Parathyroid adenoma (tissue), 2 donors: ENCODE measurements at regions not wholly inside any gene's neighbourhood (a gene's known extent, or its start where the extent isn't known, plus 50 kb on each side); places are given as distances from the start of the nearest gene placed in this dataset.

ENCODE experiments used
- H2AFZ ChIP-seq: fragments of 300-600 bp; sonication (generic); one replicate; pipeline ENCODE4 v1.7.0; 2017; ENCODE audit warnings: antibody characterized with exemption, mild to moderate bottlenecking
- H3K27ac ChIP-seq: fragments of 300-600 bp; sonication (generic); one replicate; pipeline ENCODE4 v1.7.0; 2017
- H3K27me3 ChIP-seq: fragments of 300-600 bp; sonication (generic); one replicate; pipeline ENCODE4 v1.7.0; 2017; ENCODE audit warnings: low read length; ENCODE audit not compliant: control insufficient read depth, insufficient read depth
- H3K36me3 ChIP-seq: fragments of 300-600 bp; sonication (generic); one replicate; pipeline ENCODE4 v1.7.0; 2017; ENCODE audit warnings: low read length; ENCODE audit not compliant: control insufficient read depth, insufficient read depth
- H3K4me1 ChIP-seq: fragments of 300-600 bp; sonication (generic); one replicate; pipeline ENCODE4 v1.7.0; 2017; ENCODE audit warnings: control low read depth
- H3K4me2 ChIP-seq: fragments of 300-600 bp; sonication (generic); one replicate; pipeline ENCODE4 v1.7.0; 2017; ENCODE audit warnings: low read length
- H3K4me3 ChIP-seq: fragments of 300-600 bp; sonication (generic); one replicate; pipeline ENCODE4 v1.7.0; 2017; ENCODE audit warnings: low read depth, low read length
- H3K79me2 ChIP-seq: fragments of 300-600 bp; sonication (generic); one replicate; pipeline ENCODE4 v1.7.0; 2017; ENCODE audit warnings: control low read depth
- H3K9ac ChIP-seq: fragments of 300-600 bp; sonication (generic); one replicate; pipeline ENCODE4 v1.7.0; 2017; ENCODE audit warnings: mild to moderate bottlenecking
- H3K9me3 ChIP-seq: fragments of 300-600 bp; sonication (generic); one replicate; pipeline ENCODE4 v1.7.0; 2017; ENCODE audit warnings: low read length; ENCODE audit not compliant: control insufficient read depth
- TF ChIP-seq, protein P1 (sequence below): fragments of 300-600 bp; sonication (generic); IDR thresholded peaks from one replicate; pipeline ENCODE4 v1.7.0; 2017; ENCODE audit warnings: antibody characterized with exemption, mild to moderate bottlenecking
- donor health status: primary hyperparathyroidism.

DNA sequence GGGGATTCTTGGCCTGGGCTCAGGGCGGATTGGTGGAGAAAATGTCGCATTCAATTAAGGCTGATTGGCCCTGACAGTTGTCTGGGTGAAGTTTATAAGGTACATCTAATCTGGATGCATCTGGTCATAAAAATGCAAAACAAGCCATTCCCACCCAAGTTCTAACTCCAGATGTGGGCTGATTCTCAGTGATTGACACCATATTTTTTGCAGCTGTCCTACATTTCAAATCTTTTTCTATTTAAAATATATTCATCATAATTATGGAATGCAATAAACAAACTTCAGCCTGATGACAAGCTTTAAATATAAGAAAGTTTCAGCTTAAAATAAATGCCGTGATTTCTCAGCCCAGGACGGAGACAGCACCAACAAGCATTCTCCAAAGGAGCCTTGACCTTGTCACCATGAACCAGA, 146.4 kb upstream of the SMIM23 start:
- Histone ChIP-seq H3K36me3 (no peaks in the 10 kb centered on the region), H2AFZ (no peak overlapping the region), H3K27me3 (no peaks in the 10 kb centered on the region), H3K9ac (no peak overlapping the region), H3K4me2 (no peak overlapping the region), H3K4me1 (no peaks in the 10 kb centered on the region), H3K4me3 (no peak overlapping the region), H3K27ac (no peak overlapping the region), H3K79me2 (no peaks in the 10 kb centered on the region), H3K9me3 (no peaks in the 10 kb centered on the region)
- TF ChIP-seq, protein P1, sequence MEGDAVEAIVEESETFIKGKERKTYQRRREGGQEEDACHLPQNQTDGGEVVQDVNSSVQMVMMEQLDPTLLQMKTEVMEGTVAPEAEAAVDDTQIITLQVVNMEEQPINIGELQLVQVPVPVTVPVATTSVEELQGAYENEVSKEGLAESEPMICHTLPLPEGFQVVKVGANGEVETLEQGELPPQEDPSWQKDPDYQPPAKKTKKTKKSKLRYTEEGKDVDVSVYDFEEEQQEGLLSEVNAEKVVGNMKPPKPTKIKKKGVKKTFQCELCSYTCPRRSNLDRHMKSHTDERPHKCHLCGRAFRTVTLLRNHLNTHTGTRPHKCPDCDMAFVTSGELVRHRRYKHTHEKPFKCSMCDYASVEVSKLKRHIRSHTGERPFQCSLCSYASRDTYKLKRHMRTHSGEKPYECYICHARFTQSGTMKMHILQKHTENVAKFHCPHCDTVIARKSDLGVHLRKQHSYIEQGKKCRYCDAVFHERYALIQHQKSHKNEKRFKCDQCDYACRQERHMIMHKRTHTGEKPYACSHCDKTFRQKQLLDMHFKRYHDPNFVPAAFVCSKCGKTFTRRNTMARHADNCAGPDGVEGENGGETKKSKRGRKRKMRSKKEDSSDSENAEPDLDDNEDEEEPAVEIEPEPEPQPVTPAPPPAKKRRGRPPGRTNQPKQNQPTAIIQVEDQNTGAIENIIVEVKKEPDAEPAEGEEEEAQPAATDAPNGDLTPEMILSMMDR, result no peak

DNA sequence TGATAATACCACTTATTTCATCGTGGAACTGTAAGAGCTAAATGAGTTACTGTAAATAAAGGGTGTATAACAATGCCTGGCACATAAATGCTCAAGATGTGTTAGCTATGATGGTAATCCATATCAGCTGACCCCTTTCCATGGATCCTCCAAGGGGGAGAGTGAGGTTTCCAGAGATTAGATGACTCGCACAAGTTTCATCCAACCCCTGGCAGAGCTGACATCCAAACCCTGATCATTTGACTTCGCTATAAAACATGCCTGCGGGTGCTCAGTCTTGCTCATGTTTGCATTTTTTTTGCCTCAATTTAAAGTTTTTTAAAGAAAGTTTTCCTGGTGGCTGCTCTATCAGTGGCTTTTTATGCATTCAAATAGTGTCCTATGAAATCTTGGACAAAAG, 145.7 kb upstream of the SMIM23 start:
- Histone ChIP-seq H3K9ac (no peak overlapping the region), H2AFZ (no peak overlapping the region), H3K27me3 (no peaks in the 10 kb centered on the region), H3K36me3 (no peaks in the 10 kb centered on the region), H3K9me3 (no peaks in the 10 kb centered on the region), H3K79me2 (no peaks in the 10 kb centered on the region), H3K4me3 (no peak overlapping the region), H3K27ac (no peak overlapping the region), H3K4me2 (no peak overlapping the region), H3K4me1 (no peaks in the 10 kb centered on the region)
- TF ChIP-seq, protein P1, result no peak

DNA sequence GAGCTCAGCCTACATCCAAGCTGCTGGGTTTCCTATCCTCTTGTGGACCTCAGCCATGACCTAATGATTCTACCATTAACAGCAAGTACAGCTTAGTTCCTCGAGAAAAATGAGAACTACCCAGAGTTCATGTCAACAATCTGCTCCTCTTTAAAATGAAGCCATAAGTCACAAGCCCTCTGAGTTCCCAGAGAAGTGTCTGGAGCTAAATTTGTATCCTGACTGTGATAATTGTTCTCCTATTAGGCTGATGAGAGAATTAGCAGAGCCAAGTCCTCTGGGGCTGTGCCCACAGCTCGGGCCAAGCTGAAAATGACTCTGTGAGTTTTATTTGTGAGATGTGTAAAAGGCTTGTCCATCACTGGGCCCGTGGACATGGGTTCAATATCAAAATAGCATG, 145.1 kb upstream of the SMIM23 start:
- Histone ChIP-seq H3K4me3 (no peak overlapping the region), H3K4me1 (no peaks in the 10 kb centered on the region), H3K36me3 (no peaks in the 10 kb centered on the region), H3K9me3 (no peaks in the 10 kb centered on the region), H3K27me3 (no peaks in the 10 kb centered on the region), H3K9ac (no peak overlapping the region), H3K4me2 (no peak overlapping the region), H2AFZ (no peak overlapping the region), H3K27ac (no peak overlapping the region), H3K79me2 (no peaks in the 10 kb centered on the region)
- TF ChIP-seq, protein P1, result no peak

DNA sequence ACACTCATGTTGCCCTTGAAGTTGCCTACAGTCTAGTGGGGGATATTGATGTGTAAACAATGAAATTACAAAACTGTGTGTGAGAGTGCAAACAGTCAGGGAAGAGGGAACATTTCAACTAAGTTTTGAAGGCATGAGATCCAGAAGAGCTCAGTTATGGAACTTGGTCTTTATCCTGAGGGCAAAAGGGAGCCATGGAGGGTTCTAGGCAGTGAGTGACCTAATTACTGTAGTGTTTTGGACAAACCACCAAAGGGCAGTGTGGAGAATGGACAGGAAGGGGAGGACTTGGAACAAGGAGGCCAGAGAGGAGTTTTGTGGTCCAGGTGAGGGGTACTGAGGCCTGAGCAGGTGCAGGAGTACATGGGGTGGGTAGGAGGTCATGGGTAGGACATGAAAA, 143.7 kb upstream of the SMIM23 start:
- H3K9me3 ChIP-seq, result no peaks in the 10 kb centered on the region
- TF ChIP-seq, protein P1, result no peak
- no peaks in the 10 kb centered on the region for H3K4me1 ChIP-seq
- no peak overlapping the region for H3K9ac ChIP-seq
- H2AFZ ChIP-seq, result no peak overlapping the region
- no peaks in the 10 kb centered on the region for H3K36me3 ChIP-seq
- H3K27ac ChIP-seq, result no peak overlapping the region
- no peaks in the 10 kb centered on the region for H3K79me2 ChIP-seq
- H3K27me3 ChIP-seq, result no peaks in the 10 kb centered on the region
- no peak overlapping the region for H3K4me3 ChIP-seq
- no peak overlapping the region for H3K4me2 ChIP-seq

DNA sequence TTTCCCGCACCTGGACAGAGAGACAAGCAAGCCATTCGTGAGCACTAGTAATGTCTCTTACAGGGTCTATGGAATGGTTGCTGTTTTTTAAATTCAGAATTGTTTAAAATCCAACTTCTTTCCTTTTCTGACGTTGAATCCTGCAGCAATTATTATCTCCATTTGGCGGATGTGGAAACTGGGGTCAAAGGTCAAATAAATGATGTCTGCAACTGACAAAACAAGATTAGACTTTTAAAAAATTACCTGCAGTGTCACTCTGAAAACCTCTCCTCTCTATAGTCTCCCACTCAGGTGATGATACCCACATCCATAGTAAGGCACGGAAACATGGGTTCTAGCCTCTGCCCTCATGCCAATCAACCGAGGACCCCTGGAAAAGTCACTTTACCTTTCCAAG, 142.7 kb upstream of the SMIM23 start:
- Histone ChIP-seq H3K79me2 (no peaks in the 10 kb centered on the region), H3K27ac (no peak overlapping the region), H2AFZ (no peak overlapping the region), H3K4me1 (no peaks in the 10 kb centered on the region), H3K36me3 (no peaks in the 10 kb centered on the region), H3K9me3 (no peaks in the 10 kb centered on the region), H3K27me3 (no peaks in the 10 kb centered on the region), H3K4me3 (no peak overlapping the region), H3K9ac (no peak overlapping the region), H3K4me2 (no peak overlapping the region)
- TF ChIP-seq, protein P1, result no peak
